Right lung (tissue), 2 donors: ENCODE measurements at regions not wholly inside any gene's neighbourhood (a gene's known extent, or its start where the extent isn't known, plus 50 kb on each side); places are given as distances from the start of the nearest gene placed in this dataset.

Experiments
- DNase-seq, 2 donors: peaks; one replicate each; pipeline ENCODE4 v3.0.0-alpha.2; 2013

GRCh38 chr3:171956181-171956683 is 83.1 kb upstream of the FNDC3B start:
- DNase-seq: no peak

DNA sequence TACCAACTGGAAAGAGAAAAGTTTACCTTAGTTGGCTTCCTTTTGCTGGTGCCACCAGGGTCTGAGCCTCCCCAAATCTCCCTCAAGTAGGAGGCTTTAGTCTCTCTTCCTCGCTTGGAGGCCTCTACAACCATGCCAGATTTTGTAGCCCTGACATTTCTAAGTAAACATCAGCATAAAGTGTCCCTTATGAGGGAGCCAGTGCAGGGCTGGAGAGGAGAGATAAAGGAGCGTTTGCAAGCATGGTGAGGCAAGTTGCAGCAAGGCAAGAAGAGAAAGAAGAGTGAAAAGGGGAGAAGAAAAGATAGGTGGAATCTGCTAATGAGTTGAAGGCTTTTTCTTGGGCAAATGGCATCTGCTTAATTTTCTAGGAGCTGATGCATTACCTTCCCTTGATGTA is 82.7 kb upstream of the FNDC3B start:
- no peak for DNase-seq

- DNase-seq: no peak
Measured at GRCh38 chr3:171959532-171960089, 79.8 kb upstream of the FNDC3B start.

DNA sequence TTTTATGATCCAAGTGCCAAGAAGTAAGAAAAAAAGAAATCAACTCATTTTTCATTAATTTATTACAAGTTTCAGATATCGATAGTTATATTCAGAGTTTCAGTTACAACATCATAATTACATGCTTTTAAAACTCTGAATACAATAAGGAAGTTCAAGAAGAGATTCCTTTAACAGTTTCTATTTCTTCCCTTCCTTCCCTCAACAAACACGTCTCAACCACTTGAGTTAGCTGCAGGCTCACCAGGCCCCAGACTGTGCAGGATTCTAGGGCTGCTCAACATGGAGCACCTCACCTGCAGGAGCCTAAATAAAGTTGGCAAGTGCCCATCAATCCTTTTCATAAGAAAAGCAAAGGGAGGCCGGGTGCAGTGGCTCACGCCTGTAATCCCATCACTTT is 79.2 kb upstream of the FNDC3B start:
- DNase-seq: no peak

- DNase-seq: no peak
Measured at GRCh38 chr3:171962137-171962720, 77.1 kb upstream of the FNDC3B start.

DNA sequence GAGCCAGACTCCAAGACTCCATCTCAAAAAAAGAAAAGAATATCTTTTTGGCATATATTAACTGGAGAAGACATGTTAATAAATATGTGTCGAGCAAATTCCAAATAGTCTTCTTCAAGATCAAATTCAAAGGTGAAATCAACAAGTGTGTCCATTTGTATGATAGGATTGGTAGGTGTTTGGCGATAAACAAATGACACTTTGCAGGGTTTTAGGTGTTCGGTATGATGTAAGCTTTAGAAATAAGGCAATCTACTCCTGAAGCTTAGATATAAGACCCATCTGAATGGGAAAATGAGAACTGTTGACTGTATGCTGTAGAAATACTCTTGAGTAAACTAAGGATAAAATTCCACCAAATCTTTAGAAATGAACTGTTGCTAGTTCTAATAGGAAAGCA is 75.8 kb upstream of the FNDC3B start:
- no peak for DNase-seq

GRCh38 chr3:171965067-171965712 is 74.2 kb upstream of the FNDC3B start:
- DNase-seq: no peak

- no peak for DNase-seq
Measured at GRCh38 chr3:171966533-171967136, 72.7 kb upstream of the FNDC3B start.

- peak; percentile 50 for DNase-seq
Measured at GRCh38 chr3:171967137-171967783, 72.1 kb upstream of the FNDC3B start.

DNA sequence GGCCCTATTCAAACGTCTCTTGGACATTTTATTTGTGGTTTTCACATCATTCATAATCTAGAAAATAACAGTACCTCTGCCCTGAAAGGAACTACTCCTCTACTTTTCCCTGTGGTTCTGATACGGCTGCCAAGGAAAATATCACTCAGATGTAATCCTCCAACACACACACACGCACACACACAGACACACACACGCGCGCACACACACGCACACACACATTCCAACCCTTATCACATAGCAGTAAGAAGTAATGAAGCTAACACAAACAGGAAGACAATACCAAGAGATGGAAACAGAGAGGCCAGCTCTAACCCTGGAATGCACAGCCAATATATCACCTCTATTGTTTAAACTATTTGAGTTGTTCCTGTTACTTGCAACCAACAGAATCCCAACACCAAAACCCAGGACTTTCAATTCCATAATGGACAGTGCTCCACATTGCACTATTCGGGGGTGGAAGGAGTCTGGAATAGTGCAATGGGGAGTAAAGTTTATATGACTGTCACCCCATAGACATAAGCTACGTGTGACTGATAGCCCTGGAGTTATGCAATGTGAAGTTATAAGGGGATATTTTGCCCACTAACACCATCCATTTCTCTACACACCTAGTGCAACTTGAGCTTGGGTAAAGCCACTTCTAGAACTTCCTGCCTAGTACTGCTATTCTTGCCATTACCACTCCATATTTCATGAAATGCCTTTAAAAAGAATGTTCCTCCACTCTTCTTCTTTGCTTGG is 71.3 kb upstream of the FNDC3B start:
- DNase-seq: no peak

DNA sequence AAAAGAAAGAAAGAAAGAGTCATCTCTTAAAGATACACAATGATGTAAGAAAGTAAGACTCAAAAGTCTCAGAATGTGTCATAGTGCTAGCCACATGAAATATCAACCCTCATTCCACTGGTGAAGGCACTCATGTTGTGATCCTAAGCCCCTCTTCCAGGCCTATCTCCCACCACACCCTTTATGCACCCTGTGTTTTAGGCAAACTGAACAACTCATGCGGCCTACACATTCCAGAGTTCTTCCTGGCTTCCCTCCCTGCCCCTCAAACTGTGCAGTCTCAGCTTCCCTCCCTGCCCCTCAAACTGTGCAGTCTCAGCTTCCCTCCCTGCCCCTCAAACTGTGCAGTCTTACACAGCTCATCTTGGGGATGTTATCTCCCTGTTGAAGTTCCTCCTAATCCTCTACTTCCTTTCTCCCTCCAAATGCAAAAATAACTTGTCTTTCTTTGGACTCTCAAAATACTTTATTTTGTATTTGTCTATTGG is 69.0 kb upstream of the FNDC3B start:
- DNase-seq: no peak

GRCh38 chr3:171971919-171972514 is 67.4 kb upstream of the FNDC3B start:
- DNase-seq: no peak

GRCh38 chr3:171972871-171973348 is 66.5 kb upstream of the FNDC3B start:
- DNase-seq: no peak

- no peak for DNase-seq
Measured at GRCh38 chr3:171974986-171975837, 64.2 kb upstream of the FNDC3B start.

GRCh38 chr3:171976526-171976925 is 62.9 kb upstream of the FNDC3B start:
- no peak for DNase-seq

GRCh38 chr3:171977441-171977840 is 61.9 kb upstream of the FNDC3B start:
- DNase-seq: no peak

DNA sequence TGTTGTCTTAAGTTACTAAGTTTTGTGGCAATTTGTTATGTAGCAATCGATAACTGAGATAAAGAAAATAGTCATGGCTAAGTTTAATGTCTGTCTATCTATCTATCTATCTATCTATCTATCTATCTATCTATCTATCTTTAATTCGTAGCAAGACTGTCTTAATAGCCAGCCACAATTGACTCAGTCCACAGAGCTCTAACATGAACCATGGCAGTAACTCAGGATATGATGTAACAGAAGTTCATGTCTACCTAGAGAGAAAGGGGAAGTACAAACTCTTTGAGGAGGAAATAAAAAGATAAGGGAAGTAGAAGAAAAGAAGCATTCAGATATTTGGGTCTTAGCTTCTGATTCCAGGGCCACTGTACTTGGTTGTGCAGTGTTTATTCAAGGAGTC is 61.5 kb upstream of the FNDC3B start:
- DNase-seq: no peak

GRCh38 chr3:171978390-171978789 is 61.0 kb upstream of the FNDC3B start:
- DNase-seq: no peak

DNA sequence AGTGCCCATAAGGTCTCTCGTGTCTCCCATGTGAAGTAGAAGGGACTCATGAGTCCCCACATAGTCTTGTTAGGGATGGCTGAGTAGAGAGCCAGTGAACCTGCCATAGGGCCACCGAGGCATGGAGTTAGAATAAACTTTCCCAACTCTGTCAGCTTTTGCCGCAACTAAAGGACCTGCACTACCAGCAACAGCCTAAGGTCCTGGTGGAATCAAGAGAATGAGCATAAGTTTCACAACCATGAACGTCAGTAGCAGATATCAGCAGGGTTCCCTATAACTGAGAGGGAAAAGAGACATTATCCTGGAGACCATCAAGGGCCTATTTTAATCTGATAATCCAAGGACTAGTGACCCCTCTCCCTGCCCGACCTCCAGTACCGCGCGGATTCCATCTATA is 60.3 kb upstream of the FNDC3B start:
- no peak for DNase-seq
